H1 (cell line): ENCODE measurements at regions not wholly inside any gene's neighbourhood (a gene's known extent, or its start where the extent isn't known, plus 50 kb on each side); places are given as distances from the start of the nearest gene placed in this dataset.

Experiments
- CTCF ChIA-PET: fragments of 300-600 bp; sonication (Branson Sonifier 250); formaldehyde crosslinking; loops from one replicate; lab custom pipeline; 2021; ENCODE audit not compliant: partially characterized antibody; lab: Charles Lee
- POLR2A ChIA-PET: fragments of 300-600 bp; sonication (Branson Sonifier 250); formaldehyde crosslinking; loops from one replicate; lab custom pipeline; 2021; ENCODE audit warnings: inconsistent platforms; ENCODE audit not compliant: partially characterized antibody; lab: Charles Lee
- DNase-seq, 2 experiments: peaks; one replicate each; pipeline versions ENCODE4 v3.0.0 to v3.0.0-alpha.2; 2010 to 2022; ENCODE audit warnings: low spot score in 2 of 2, low read depth in 1 of 2, mixed read lengths in 1 of 2
- FAIRE-seq: peaks from 2 replicates; lab custom pipeline; 2011; peaks lifted over from hg19 to GRCh38; lab: Jason Lieb, UNC
- H2AFZ ChIP-seq: 2 replicates; pipeline ENCODE4 v1.8.1; 2012; ENCODE audit warnings: low read length, inconsistent platforms
- H2AK5ac ChIP-seq: 2 replicates; pipeline ENCODE4 v1.6.1; 2013; ENCODE audit warnings: low read depth, low read length
- H2BK120ac ChIP-seq: replicated peaks from 2 replicates; pipeline ENCODE3; 2013; ENCODE audit warnings: low read depth, low read length, inconsistent platforms
- H2BK12ac ChIP-seq: 2 replicates; pipeline ENCODE4 v1.6.1; 2013; ENCODE audit warnings: low read depth, low read length
- H2BK15ac ChIP-seq: 2 replicates; pipeline ENCODE4 v1.6.1; 2013; ENCODE audit warnings: low read length
- H2BK20ac ChIP-seq: 2 replicates; pipeline ENCODE4 v1.6.1; 2013; ENCODE audit warnings: low read length
- H2BK5ac ChIP-seq: 2 replicates; pipeline ENCODE4 v1.6.1; 2013; ENCODE audit warnings: low read depth, low read length
- H3K14ac ChIP-seq: 2 replicates; pipeline ENCODE4 v1.6.1; 2013; ENCODE audit warnings: inconsistent platforms; ENCODE audit not compliant: insufficient read length
- H3K18ac ChIP-seq: 2 replicates; pipeline ENCODE4 v1.6.1; 2013; ENCODE audit warnings: low read length; ENCODE audit errors: extremely low read depth
- H3K23ac ChIP-seq: 2 replicates; pipeline ENCODE4 v1.6.1; 2013; ENCODE audit warnings: inconsistent platforms; ENCODE audit not compliant: insufficient read length
- H3K23me2 ChIP-seq: 2 replicates; pipeline ENCODE4 v1.6.1; 2013; ENCODE audit warnings: low read depth, low read length
- H3K27ac ChIP-seq: 2 replicates; pipeline ENCODE4 v1.6.1; 2011; ENCODE audit warnings: low read depth, low read length, inconsistent platforms
- H3K27me3 ChIP-seq, 4 experiments: replicated peaks in 1 of 4; 1 replicate in 1 of 4; 2 replicates in 3 of 4; pipeline versions ENCODE4 v1.6.1 to v1.8.1; 2011 to 2013; ENCODE audit warnings: low read length in 3 of 4, mild to moderate bottlenecking in 3 of 4, inconsistent platforms in 2 of 4, mixed read lengths in 2 of 4, moderate library complexity in 1 of 4; ENCODE audit not compliant: control insufficient read depth in 3 of 4, insufficient read depth in 3 of 4; ENCODE audit errors: extremely low read depth in 1 of 4
- H3K36me3 ChIP-seq, 4 experiments: 2 replicates each; pipeline versions ENCODE4 v1.6.1 to v1.8.1; 2011 to 2013; ENCODE audit warnings: mild to moderate bottlenecking in 4 of 4, low read length in 3 of 4, moderate library complexity in 2 of 4, control low read depth in 1 of 4, inconsistent platforms in 1 of 4; ENCODE audit not compliant: insufficient read depth in 4 of 4, control insufficient read depth in 2 of 4
- H3K4ac ChIP-seq: replicated peaks from 2 replicates; pipeline ENCODE3; 2013; ENCODE audit warnings: low read length, low read depth, mixed read lengths, inconsistent platforms; ENCODE audit not compliant: insufficient read length
- H3K4me1 ChIP-seq, 4 experiments: replicated peaks in 1 of 4; 1 replicate in 1 of 4; 2 replicates in 3 of 4; pipeline versions ENCODE4 v1.6.1 to v1.8.1; 2011 to 2013; ENCODE audit warnings: low read length in 3 of 4, inconsistent platforms in 2 of 4, mixed read lengths in 1 of 4; ENCODE audit not compliant: insufficient read depth in 4 of 4, control insufficient read depth in 3 of 4
- H3K4me2 ChIP-seq, 2 experiments: 2 replicates each; pipeline versions ENCODE4 v1.6.1 to v1.8.1; 2011 to 2013; ENCODE audit warnings: low read depth in 2 of 2, low read length in 2 of 2, control low read depth in 1 of 2, inconsistent platforms in 1 of 2, mild to moderate bottlenecking in 1 of 2; ENCODE audit not compliant: insufficient read depth in 1 of 2
- H3K4me3 ChIP-seq, 4 experiments: fragments of 200-600, 300-600 bp in 1 of 4; sonication (generic), shearing (Covaris generic), sonication (Bioruptor Twin) in 1 of 4; 2 replicates each; pipeline versions ENCODE4 v1.5.1 to v1.8.1; 2011 to 2016; ENCODE audit warnings: low read length in 4 of 4, low read depth in 3 of 4, control low read depth in 2 of 4, inconsistent platforms in 2 of 4, mild to moderate bottlenecking in 2 of 4, mixed read lengths in 1 of 4, moderate library complexity in 1 of 4; ENCODE audit not compliant: insufficient read depth in 2 of 4; ENCODE audit errors: extremely low read depth in 1 of 4
- H3K56ac ChIP-seq: replicated peaks from 2 replicates; pipeline ENCODE3; 2013; ENCODE audit warnings: low read depth, mild to moderate bottlenecking, mixed read lengths, low read length, inconsistent platforms; ENCODE audit not compliant: insufficient read length
- H3K79me1 ChIP-seq: 2 replicates; pipeline ENCODE4 v1.6.1; 2013; ENCODE audit warnings: low read depth, low read length, control low read depth
- H3K79me2 ChIP-seq, 2 experiments: 2 replicates each; pipeline versions ENCODE4 v1.6.1 to v1.8.1; 2012 to 2013; ENCODE audit warnings: low read length in 2 of 2, mild to moderate bottlenecking in 2 of 2, inconsistent platforms in 1 of 2; ENCODE audit not compliant: insufficient read depth in 2 of 2, control insufficient read depth in 1 of 2
- H3K9ac ChIP-seq, 4 experiments: replicated peaks in 1 of 4; 1 replicate in 1 of 4; 2 replicates in 3 of 4; pipeline versions ENCODE4 v1.6.1 to v1.8.1; 2011 to 2013; ENCODE audit warnings: low read depth in 3 of 4, low read length in 3 of 4, control low read depth in 2 of 4, mild to moderate bottlenecking in 2 of 4, moderate library complexity in 2 of 4, inconsistent platforms in 1 of 4; ENCODE audit errors: extremely low read depth in 1 of 4
- H3K9me3 ChIP-seq, 2 experiments: 2 replicates each; pipeline versions ENCODE4 v1.6.1 to v1.8.1; 2012 to 2013; ENCODE audit warnings: mild to moderate bottlenecking in 2 of 2, moderate library complexity in 2 of 2, control low read depth in 1 of 2, inconsistent platforms in 1 of 2, low read depth in 1 of 2, low read length in 1 of 2, mixed read lengths in 1 of 2; ENCODE audit not compliant: insufficient read depth in 2 of 2
- H4K20me1 ChIP-seq, 2 experiments: replicated peaks in 1 of 2; 2 replicates each; pipeline versions ENCODE3 to v1.8.1; 2011 to 2013; ENCODE audit warnings: inconsistent platforms in 2 of 2, low read length in 2 of 2, mild to moderate bottlenecking in 1 of 2; ENCODE audit not compliant: insufficient read depth in 2 of 2, control insufficient read depth in 1 of 2
- H4K5ac ChIP-seq: 2 replicates; pipeline ENCODE4 v1.6.1; 2013; ENCODE audit warnings: low read length, low read depth, mixed read lengths, inconsistent platforms; ENCODE audit not compliant: insufficient read length
- H4K8ac ChIP-seq: 2 replicates; pipeline ENCODE4 v1.8.0; 2013; ENCODE audit warnings: mild to moderate bottlenecking, moderate library complexity, low read length, inconsistent platforms; ENCODE audit not compliant: insufficient read depth; ENCODE audit errors: extremely low read depth
- H4K91ac ChIP-seq: replicated peaks from 2 replicates; pipeline ENCODE3; 2013; ENCODE audit warnings: low read length, mixed read lengths, inconsistent platforms; ENCODE audit not compliant: insufficient read length
- BRCA1 ChIP-seq: IDR thresholded peaks from 2 replicates; pipeline ENCODE4 v1.6.1; 2012; ENCODE audit warnings: low read depth, low read length, improper control_type of control experiment
- CBX5 ChIP-seq: fragments of 300-800, 300-1000 bp; sonication (generic); IDR thresholded peaks from 2 replicates; pipeline ENCODE4 v1.7.1; 2016; ENCODE audit warnings: antibody characterized with exemption, low read length, low read depth
- CBX8 ChIP-seq: fragments of 300-800, 300-1000 bp; sonication (generic); IDR thresholded peaks from 2 replicates; pipeline ENCODE4 v1.7.1; 2016; ENCODE audit warnings: low read depth, low read length, borderline replicate concordance
- CEBPB ChIP-seq: IDR thresholded peaks from 2 replicates; pipeline ENCODE4 v1.6.1; 2012; ENCODE audit warnings: low read depth, low read length
- CHD2 ChIP-seq: IDR thresholded peaks from 2 replicates; pipeline ENCODE4 v1.6.1; 2012; ENCODE audit warnings: low read length, improper control_type of control experiment
- CREB1 ChIP-seq: IDR thresholded peaks from 2 replicates; pipeline ENCODE4 v1.6.1; 2012; ENCODE audit warnings: inconsistent platforms
- JUN ChIP-seq: IDR thresholded peaks from 2 replicates; pipeline ENCODE4 v1.6.1; 2011; ENCODE audit warnings: low read depth, mild to moderate bottlenecking, improper control_type of control experiment, low read length
- JUND ChIP-seq: IDR thresholded peaks from 2 replicates; pipeline ENCODE4 v1.6.1; 2011; ENCODE audit warnings: mild to moderate bottlenecking, improper control_type of control experiment, low read length
- MAFK ChIP-seq: IDR thresholded peaks from 2 replicates; pipeline ENCODE4 v1.6.1; 2012; ENCODE audit warnings: low read depth, mild to moderate bottlenecking, improper control_type of control experiment, low read length
- MAX ChIP-seq: IDR thresholded peaks from 2 replicates; pipeline ENCODE4 v1.6.1; 2012; ENCODE audit warnings: inconsistent platforms
- PHF8 ChIP-seq: fragments of 200-600 bp; sonication (generic); conservative IDR thresholded peaks from 2 replicates; pipeline ENCODE4 v1.7.1; 2012; ENCODE audit warnings: low read depth, mild to moderate bottlenecking, inconsistent platforms, low read length, moderate library complexity
- SAP30 ChIP-seq: fragments of 300-600 bp; sonication (generic); IDR thresholded peaks from 2 replicates; pipeline ENCODE4 v1.7.1; 2012; ENCODE audit warnings: low read length, moderate library complexity, mild to moderate bottlenecking, inconsistent platforms; ENCODE audit not compliant: insufficient read depth, insufficient replicate concordance
- SP4 ChIP-seq: IDR thresholded peaks from 2 replicates; pipeline ENCODE4 v1.6.1; 2012; ENCODE audit warnings: low read length, inconsistent platforms
- TAF1 ChIP-seq: IDR thresholded peaks from 2 replicates; pipeline ENCODE4 v1.6.1; 2011; ENCODE audit warnings: mild to moderate bottlenecking, low read depth, low read length
- USF2 ChIP-seq: IDR thresholded peaks from 2 replicates; pipeline ENCODE4 v1.6.1; 2011; ENCODE audit warnings: low read length, improper control_type of control experiment
- WGBS, 2 experiments: shearing (Covaris generic) in 1 of 2; methylation state at CpG; one replicate each; pipeline versions ENCODE4 v1.1.6 to v1.1.7; 2013 to 2015; ENCODE audit warnings: low lambda C conversion rate in 2 of 2, mixed read lengths in 2 of 2, inconsistent platforms in 1 of 2, low coverage in 1 of 2, missing lambda C conversion rate in 1 of 2; ENCODE audit not compliant: insufficient replicate concordance in 2 of 2, insufficient coverage in 1 of 2, insufficient read length in 1 of 2; ENCODE audit errors: extremely low coverage in 1 of 2, missing lambda C conversion rate in 1 of 2; 5-methylcytosine and 5-hydroxymethylcytosine counted together

DNA sequence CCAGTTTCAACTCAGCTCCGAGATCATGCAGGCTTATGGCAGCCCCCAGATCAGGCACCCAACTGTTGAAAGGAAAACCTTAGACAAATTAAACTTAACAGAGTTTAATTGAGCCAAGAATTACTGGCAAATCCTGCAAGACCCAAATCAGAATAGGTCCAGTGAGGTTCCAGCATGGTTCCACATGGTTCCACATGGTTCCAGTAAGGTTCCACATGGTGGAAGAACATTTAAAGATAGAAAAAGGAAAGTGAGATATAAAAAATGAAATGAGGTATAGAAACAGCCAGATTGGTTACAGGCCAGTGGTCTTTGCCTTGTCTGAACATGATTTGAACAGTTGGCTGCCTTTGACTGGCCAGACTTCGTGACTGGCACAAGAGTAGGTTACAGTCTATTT lies 288.8 kb upstream of the LRRC7 start:
- Histone ChIP-seq H3K4me3 (no peak overlapping the region), H3K9me3 (no peaks in the 10 kb centered on the region), H2AFZ (no peak overlapping the region), H4K20me1 (no peaks in the 10 kb centered on the region), H3K23me2 (0 out of 2 replicates have a peak, but pooled peaks cover 1% of the 10 kb centered on the region), H3K27ac (no peak overlapping the region), H3K9ac (no peak overlapping the region), H2BK12ac (no peak overlapping the region), H3K23ac (no peak overlapping the region), H4K5ac (no peak overlapping the region), H2BK120ac (no peak overlapping the region), H3K79me2 (no peaks in the 10 kb centered on the region), H3K4ac (no peak overlapping the region), H3K14ac (no peak overlapping the region), H3K4me2 (no peak overlapping the region), H4K8ac (no peak overlapping the region), H2BK20ac (no peak overlapping the region), H2BK5ac (no peak overlapping the region), H3K4me1 (no peaks in the 10 kb centered on the region), H2AK5ac (no peak overlapping the region), H3K56ac (no peak overlapping the region), H3K79me1 (no peaks in the 10 kb centered on the region), H4K91ac (no peak overlapping the region), H2BK15ac (no peak overlapping the region), H3K36me3 (no peaks in the 10 kb centered on the region), H3K27me3 (no peaks in the 10 kb centered on the region), H3K18ac (no peak overlapping the region)
- WGBS, 2 experiments: 90% methylated on average over 2 of the region's 2 CpGs; no CpG with 5 or more reads in 1 of the 2 experiments
- no peak for DNase-seq
- FAIRE-seq: no peak
- POLR2A ChIA-PET: no interaction called here
- CTCF ChIA-PET: interaction anchor here (1.0 kb wide), 1 partner anchor 29 kb away, joined by 3 read pairs; no protein-coding TSS in a partner anchor
- TF ChIP-seq SP4 (no peak), USF2 (no peak), CREB1 (no peak), CBX8 (no peak), SAP30 (no peak), PHF8 (no peak), BRCA1 (no peak), CHD2 (no peak), MAX (no peak), CBX5 (no peak), CEBPB (no peak), MAFK (no peak), TAF1 (no peak), JUND (no peak), JUN (no peak)
